ENCODE measurements at regions not wholly inside any gene's neighbourhood (a gene's known extent, or its start where the extent isn't known, plus 50 kb on each side); places are given as distances from the start of the nearest gene placed in this dataset.
"Not testable (repeated sequence)": the region's sequence is repeated elsewhere in the genome, so short reads cannot be mapped to it uniquely, and the experiment has no call there.

GRCh38 chr14:22493753-22494152, 95.3 kb downstream of the DAD1 start:
- POLR2A ChIA-PET (ENCODE audit: low non-redundant PET), result no interaction called here
- no peak overlapping the region for H3K27ac ChIP-seq
- CTCF ChIA-PET, result interaction anchor here (0.6 to 0.7 kb wide), 2 partner anchors 275 to 499 kb away, joined by 3 read pairs; no protein-coding TSS in a partner anchor
- TF ChIP-seq CTCF (conservative IDR thresholded peaks at IDR 0.05; ENCODE audit: low read depth), result no peak
- no peak for DNase-seq (ENCODE audit: low spot score)

- no peak overlapping the region for H3K27ac ChIP-seq
- POLR2A ChIA-PET (ENCODE audit: low non-redundant PET), result no interaction called here
- no peak for TF ChIP-seq CTCF (conservative IDR thresholded peaks at IDR 0.05; ENCODE audit: low read depth)
- DNase-seq (ENCODE audit: low spot score), result no peak
- CTCF ChIA-PET, result interaction anchor here (0.6 to 0.7 kb wide), 2 partner anchors 274 to 500 kb away, joined by 3 read pairs; no protein-coding TSS in a partner anchor
Measured at GRCh38 chr14:22492622-22493542, 96.1 kb downstream of the DAD1 start.

GRCh38 chr14:22491683-22492621, 97.1 kb downstream of the DAD1 start:
- no peak for TF ChIP-seq CTCF (conservative IDR thresholded peaks at IDR 0.05; ENCODE audit: low read depth)
- CTCF ChIA-PET, result interaction anchor here (0.6 kb wide), 1 partner anchor 329 kb away, joined by 3 read pairs; no protein-coding TSS in a partner anchor
- H3K27ac ChIP-seq, result no peak overlapping the region
- POLR2A ChIA-PET (ENCODE audit: low non-redundant PET), result no interaction called here
- no peak for DNase-seq (ENCODE audit: low spot score)

- POLR2A ChIA-PET (ENCODE audit: low non-redundant PET); CTCF ChIA-PET; DNase-seq (ENCODE audit: low spot score); H3K27ac ChIP-seq: not testable (repeated sequence)
Measured at GRCh38 chr14:22491053-22491452, 98.0 kb downstream of the DAD1 start.

GRCh38 chr14:22489957-22490950, 98.8 kb downstream of the DAD1 start:
- ChIA-PET POLR2A (ENCODE audit: low non-redundant PET) (no interaction called here), CTCF (no interaction called here)
- no peak for TF ChIP-seq CTCF (conservative IDR thresholded peaks at IDR 0.05; ENCODE audit: low read depth)
- no peak overlapping the region for H3K27ac ChIP-seq
- no peak for DNase-seq (ENCODE audit: low spot score)

- DNase-seq (ENCODE audit: low spot score), result no peak
- no peak overlapping the region for H3K27ac ChIP-seq
- CTCF ChIA-PET, result no interaction called here
- TF ChIP-seq CTCF (conservative IDR thresholded peaks at IDR 0.05; ENCODE audit: low read depth), result no peak
- POLR2A ChIA-PET (ENCODE audit: low non-redundant PET), result no interaction called here
Measured at GRCh38 chr14:22489244-22489545, 99.8 kb downstream of the DAD1 start.
